ENCODE measurements at regions not wholly inside any gene's neighbourhood (a gene's known extent, or its start where the extent isn't known, plus 50 kb on each side); places are given as distances from the start of the nearest gene placed in this dataset.

DNA sequence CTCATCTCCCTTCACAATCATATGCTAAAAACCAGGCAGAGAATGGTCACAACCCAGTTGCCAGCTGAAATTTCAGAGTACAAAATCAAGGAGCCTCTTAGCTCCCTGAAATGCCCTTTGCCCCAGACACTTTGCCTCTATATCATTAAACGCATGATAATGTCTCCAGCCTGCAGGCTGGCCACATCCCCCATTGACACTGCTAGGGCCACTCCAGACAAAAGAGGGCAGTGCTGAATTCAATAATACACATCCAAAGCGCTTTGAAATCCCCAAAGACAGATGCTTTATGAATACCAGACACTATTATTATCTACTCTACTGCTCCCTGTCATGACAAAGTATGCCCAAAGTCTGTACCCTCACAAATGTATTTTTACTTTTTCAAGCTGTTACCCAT is 348.3 kb upstream of the POU3F2 start:
- TF ChIP-seq, protein P1, sequence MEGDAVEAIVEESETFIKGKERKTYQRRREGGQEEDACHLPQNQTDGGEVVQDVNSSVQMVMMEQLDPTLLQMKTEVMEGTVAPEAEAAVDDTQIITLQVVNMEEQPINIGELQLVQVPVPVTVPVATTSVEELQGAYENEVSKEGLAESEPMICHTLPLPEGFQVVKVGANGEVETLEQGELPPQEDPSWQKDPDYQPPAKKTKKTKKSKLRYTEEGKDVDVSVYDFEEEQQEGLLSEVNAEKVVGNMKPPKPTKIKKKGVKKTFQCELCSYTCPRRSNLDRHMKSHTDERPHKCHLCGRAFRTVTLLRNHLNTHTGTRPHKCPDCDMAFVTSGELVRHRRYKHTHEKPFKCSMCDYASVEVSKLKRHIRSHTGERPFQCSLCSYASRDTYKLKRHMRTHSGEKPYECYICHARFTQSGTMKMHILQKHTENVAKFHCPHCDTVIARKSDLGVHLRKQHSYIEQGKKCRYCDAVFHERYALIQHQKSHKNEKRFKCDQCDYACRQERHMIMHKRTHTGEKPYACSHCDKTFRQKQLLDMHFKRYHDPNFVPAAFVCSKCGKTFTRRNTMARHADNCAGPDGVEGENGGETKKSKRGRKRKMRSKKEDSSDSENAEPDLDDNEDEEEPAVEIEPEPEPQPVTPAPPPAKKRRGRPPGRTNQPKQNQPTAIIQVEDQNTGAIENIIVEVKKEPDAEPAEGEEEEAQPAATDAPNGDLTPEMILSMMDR (IDR thresholded peaks at IDR 0.05 in 2 of 3, conservative IDR thresholded peaks at IDR 0.05 in 1 of 3; ENCODE audit: control insufficient read depth in 2 of 3, extremely low read depth in 1 of 3, insufficient read depth in 1 of 3, low read depth in 3 of 3, low read length in 3 of 3), result no peak
- TF ChIP-seq ZNF217 (IDR thresholded peaks at IDR 0.05), result no peak
- no peak for TF ChIP-seq BACH1 (IDR thresholded peaks at IDR 0.05; ENCODE audit: borderline replicate concordance)
- TF ChIP-seq SUPT20H (IDR thresholded peaks at IDR 0.05; ENCODE audit: borderline replicate concordance, control insufficient read depth, low read depth, low read length), result no peak
- TF ChIP-seq ATF7 (IDR thresholded peaks at IDR 0.05; ENCODE audit: low read depth), result no peak

All from GM12878 (cell line).